Endothelial cell of umbilical vein (primary cell): ENCODE measurements at regions not wholly inside any gene's neighbourhood (a gene's known extent, or its start where the extent isn't known, plus 50 kb on each side); places are given as distances from the start of the nearest gene placed in this dataset.

Experiments
- BruUV-seq: library from RNA; stranded (reverse); fragments of 400-500 nt; replicated peaks from 2 replicates; lab custom pipeline; 2021; lab: Mats Ljungman, UMichigan
- CTCF ChIA-PET: fragments of 300-600, 350-600 bp; sonication (Branson Sonifier 250); formaldehyde crosslinking; loops from one replicate; lab custom pipeline; 2021; ENCODE audit warnings: antibody characterized with exemption, inconsistent platforms; lab: Charles Lee
- POLR2A ChIA-PET: fragments of 300-600, 350-600 bp; sonication (Branson Sonifier 250); formaldehyde crosslinking; loops from one replicate; lab custom pipeline; 2021; ENCODE audit warnings: antibody characterized with exemption, inconsistent platforms; lab: Charles Lee
- DNase-seq: peaks from one replicate; pipeline ENCODE4 v3.0.0-alpha.2; 2011; ENCODE audit warnings: low read depth, low spot score
- FAIRE-seq: peaks from 2 replicates; lab custom pipeline; 2011; peaks lifted over from hg19 to GRCh38; lab: Jason Lieb, UNC
- H2AFZ ChIP-seq: 2 replicates; pipeline ENCODE4 v1.6.0; 2012; ENCODE audit warnings: low read depth, low read length, control low read depth, inconsistent platforms
- H3K27ac ChIP-seq: 2 replicates; pipeline ENCODE4 v1.5.1; 2011; ENCODE audit warnings: low read depth, mild to moderate bottlenecking, control low read depth, low read length, moderate library complexity; ENCODE audit not compliant: insufficient read depth
- H3K27me3 ChIP-seq, 2 experiments: 2 replicates each; pipeline versions ENCODE4 v1.6.0 to v1.6.1; 2011; ENCODE audit warnings: low read length in 2 of 2, mixed read lengths in 1 of 2; ENCODE audit not compliant: control insufficient read depth in 2 of 2, insufficient read depth in 2 of 2
- H3K36me3 ChIP-seq, 2 experiments: 2 replicates in 1 of 2; 3 replicates in 1 of 2; pipeline ENCODE4 v1.5.1; 2011; ENCODE audit warnings: low read length in 2 of 2, mild to moderate bottlenecking in 1 of 2, moderate library complexity in 1 of 2; ENCODE audit not compliant: control insufficient read depth in 2 of 2, insufficient read depth in 2 of 2; ENCODE audit errors: extremely low read depth in 1 of 2
- H3K4me1 ChIP-seq: 3 replicates; pipeline ENCODE4 v1.5.1; 2011; ENCODE audit warnings: mild to moderate bottlenecking, low read length; ENCODE audit not compliant: control insufficient read depth, insufficient read depth; ENCODE audit errors: extremely low read depth
- H3K4me2 ChIP-seq: 2 replicates; pipeline ENCODE4 v1.6.1; 2011; ENCODE audit warnings: low read length, control low read depth, mixed read lengths; ENCODE audit not compliant: insufficient read depth
- H3K4me3 ChIP-seq, 3 experiments: fragments of 200-600 bp in 1 of 3; sonication (generic), shearing (Covaris generic) in 1 of 3; replicated peaks in 1 of 3; 2 replicates each; pipeline ENCODE4 v1.5.1; 2011 to 2016; ENCODE audit warnings: control low read depth in 3 of 3, low read length in 3 of 3, mild to moderate bottlenecking in 2 of 3, inconsistent platforms in 1 of 3, low read depth in 1 of 3, moderate library complexity in 1 of 3; ENCODE audit not compliant: insufficient read depth in 1 of 3
- H3K79me2 ChIP-seq: 2 replicates; pipeline ENCODE4 v1.6.0; 2012; ENCODE audit warnings: low read length, inconsistent platforms; ENCODE audit not compliant: control insufficient read depth, insufficient read depth
- H3K9ac ChIP-seq: replicated peaks from 2 replicates; pipeline ENCODE3; 2011; ENCODE audit warnings: low read length, control low read depth; ENCODE audit not compliant: insufficient read depth; ENCODE audit errors: extremely low read depth
- H3K9me1 ChIP-seq: replicated peaks from 3 replicates; pipeline ENCODE4 v1.6.0; 2011; ENCODE audit warnings: mild to moderate bottlenecking, low read length; ENCODE audit not compliant: control insufficient read depth, insufficient read depth; ENCODE audit errors: extremely low read depth
- H3K9me3 ChIP-seq: replicated peaks from 2 replicates; pipeline ENCODE4 v1.5.1; 2012; ENCODE audit warnings: low read length, inconsistent platforms; ENCODE audit not compliant: control insufficient read depth, insufficient read depth
- H4K20me1 ChIP-seq: replicated peaks from 2 replicates; pipeline ENCODE3; 2011; ENCODE audit warnings: mild to moderate bottlenecking, low read length; ENCODE audit not compliant: control insufficient read depth, insufficient read depth; ENCODE audit errors: extremely low read depth
- CTCF ChIP-seq, 2 donors: IDR thresholded peaks; 1 replicate in 1 of 2; 2 replicates in 1 of 2; pipeline ENCODE4 v1.5.1; 2011; ENCODE audit warnings: low read length in 2 of 2, mild to moderate bottlenecking in 2 of 2, moderate library complexity in 2 of 2, control low read depth in 1 of 2, inconsistent platforms in 1 of 2, low read depth in 1 of 2; ENCODE audit not compliant: insufficient read depth in 1 of 2; ENCODE audit errors: extremely low read depth in 1 of 2
- EZH2 ChIP-seq: IDR thresholded peaks from 2 replicates; pipeline ENCODE4 v1.6.1; 2012; ENCODE audit warnings: borderline replicate concordance, low read depth, mild to moderate bottlenecking, moderate library complexity, low read length, inconsistent platforms; ENCODE audit not compliant: severe bottlenecking
- FOS ChIP-seq: IDR thresholded peaks from 2 replicates; pipeline ENCODE4 v1.6.1; 2011; ENCODE audit warnings: mild to moderate bottlenecking, low read length, moderate library complexity, borderline replicate concordance; ENCODE audit not compliant: insufficient read depth
- GATA2 ChIP-seq: IDR thresholded peaks from 2 replicates; pipeline ENCODE4 v1.7.0; 2011; ENCODE audit warnings: low read depth, mild to moderate bottlenecking, moderate library complexity, mixed read lengths, low read length; ENCODE audit not compliant: insufficient read length, insufficient read depth
- JUN ChIP-seq: IDR thresholded peaks from 2 replicates; pipeline ENCODE4 v1.6.1; 2011; ENCODE audit warnings: borderline replicate concordance, low read depth; ENCODE audit not compliant: insufficient read length, insufficient read depth
- MYC ChIP-seq: IDR thresholded peaks from one replicate; pipeline ENCODE4 v1.6.1; 2011; ENCODE audit warnings: mild to moderate bottlenecking, low read depth, low read length
- POLR2A ChIP-seq: IDR thresholded peaks from 2 replicates; pipeline ENCODE4 v1.6.1; 2012; ENCODE audit warnings: low read depth, mild to moderate bottlenecking, control low read depth, low read length
- POLR2AphosphoS5 ChIP-seq: IDR thresholded peaks from 2 replicates; pipeline ENCODE4 v1.6.1; 2012; ENCODE audit warnings: low read depth, mild to moderate bottlenecking, control low read depth, low read length, moderate library complexity; ENCODE audit not compliant: insufficient read depth
- dilution Hi-C: fragments of 300-500 bp; cut with MboI; formaldehyde crosslinking; loops from one replicate; pipeline ENCODE4 v1.15.0; 2019; ENCODE audit warnings: low sequenced_read_pairs; ENCODE audit not compliant: extremely low pct_ligation_motif_present
- intact Hi-C: fragments of 100-400 bp; cut with micrococcal nuclease; formaldehyde crosslinking; loops from one replicate; pipeline ENCODE4 v1.10.0; 2022
- TF ChIP-seq, protein P1 (sequence below): IDR thresholded peaks from 2 replicates; pipeline ENCODE4 v1.6.1; 2011; ENCODE audit not compliant: insufficient read depth, insufficient read length

DNA sequence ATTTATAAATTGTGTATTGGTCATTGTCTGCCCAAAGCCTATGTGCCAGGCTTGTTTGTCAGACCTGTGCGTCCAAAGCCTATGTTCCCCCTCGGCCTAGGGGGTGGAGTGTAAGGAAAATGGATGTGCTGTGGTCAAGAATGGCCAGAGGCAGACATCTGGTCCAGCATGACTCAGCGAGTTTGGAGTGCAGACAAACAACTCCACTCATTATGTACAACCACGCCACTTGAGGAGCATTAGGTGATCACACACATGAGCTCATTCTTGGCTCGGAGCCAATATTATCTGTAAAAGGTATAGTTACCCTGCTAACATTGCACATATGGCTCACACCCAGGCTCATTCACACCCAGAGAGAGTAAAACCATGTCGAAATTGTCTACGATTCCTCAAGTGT lies 1047.6 kb upstream of the ADGRL4 start:
- DNase-seq (peak; percentile 5), FAIRE-seq (no peak)
- no TSS peak for BruUV-seq
- no peak for TF ChIP-seq POLR2A
- no peak for TF ChIP-seq MYC
- no peak for TF ChIP-seq EZH2
- TF ChIP-seq CTCF (IDR thresholded peaks at IDR 0.05; ENCODE audit: extremely low read depth in 1 of 2, insufficient read depth in 1 of 2, low read depth in 1 of 2, low read length in 2 of 2), result no peak
- no peak for TF ChIP-seq POLR2AphosphoS5
- TF ChIP-seq, protein P1, sequence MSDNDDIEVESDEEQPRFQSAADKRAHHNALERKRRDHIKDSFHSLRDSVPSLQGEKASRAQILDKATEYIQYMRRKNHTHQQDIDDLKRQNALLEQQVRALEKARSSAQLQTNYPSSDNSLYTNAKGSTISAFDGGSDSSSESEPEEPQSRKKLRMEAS, result no peak
- no peak for TF ChIP-seq JUN
- TF ChIP-seq FOS, result no peak
- no peak for TF ChIP-seq GATA2
- Histone ChIP-seq H2AFZ (no peak overlapping the region), H3K27me3 (no peaks in the 10 kb centered on the region), H3K4me3 (no peak overlapping the region), H3K9ac (no peak overlapping the region), H3K9me3 (no peaks in the 10 kb centered on the region), H3K9me1 (no peaks in the 10 kb centered on the region), H3K27ac (no peak overlapping the region), H4K20me1 (no peaks in the 10 kb centered on the region), H3K4me2 (no peak overlapping the region), H3K79me2 (no peaks in the 10 kb centered on the region), H3K36me3 (no peaks in the 10 kb centered on the region), H3K4me1 (no peaks in the 10 kb centered on the region)
- ChIA-PET POLR2A (no interaction called here), CTCF (no interaction called here)
- dilution Hi-C loops (no loop called here), intact Hi-C loops (no loop called here)
